ENCODE measurements at regions not wholly inside any gene's neighbourhood (a gene's known extent, or its start where the extent isn't known, plus 50 kb on each side); places are given as distances from the start of the nearest gene placed in this dataset.

DNA sequence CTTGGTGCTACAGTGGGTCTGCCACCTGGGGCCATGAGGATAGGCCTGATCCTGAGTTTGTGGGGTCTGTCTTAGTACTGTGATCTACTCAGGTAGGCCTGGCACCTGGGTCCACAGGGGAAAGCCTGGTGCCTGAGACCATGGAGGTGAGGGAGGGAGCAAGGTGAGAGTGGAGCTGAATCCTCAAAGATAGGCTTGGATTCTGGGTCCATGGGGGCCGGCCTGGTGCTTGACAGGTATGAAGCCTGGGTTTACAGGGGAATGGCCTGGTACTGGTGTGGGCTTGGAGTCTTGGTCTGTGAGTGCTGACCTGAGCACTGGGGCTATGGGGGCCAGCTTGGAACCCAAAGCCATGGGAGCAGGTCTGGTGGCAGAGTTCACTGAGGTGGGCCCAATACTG, 439.2 kb upstream of the SMARCA2 start:
- Histone ChIP-seq H4K20me1 (ENCODE audit: control insufficient read depth, extremely low read depth, insufficient read depth, low read length) (no peaks in the 10 kb centered on the region), H3K36me3 (ENCODE audit: control insufficient read depth in 2 of 2, extremely low read depth in 1 of 2, insufficient read depth in 2 of 2, low read length in 2 of 2) (no peaks in the 10 kb centered on the region), H3K9ac (ENCODE audit: control insufficient read depth, extremely low read depth, insufficient read depth, low read length) (no peak overlapping the region), H3K9me1 (ENCODE audit: control insufficient read depth, extremely low read depth, insufficient read depth, low read length) (no peaks in the 10 kb centered on the region), H3K79me2 (ENCODE audit: control insufficient read depth, insufficient read depth, low read length) (no peaks in the 10 kb centered on the region), H2AFZ (ENCODE audit: control insufficient read depth, low read length) (no peak overlapping the region), H3K4me3 (ENCODE audit: control insufficient read depth in 2 of 3, extremely low read depth in 1 of 3, insufficient read depth in 2 of 3, low read depth in 1 of 3, low read length in 3 of 3) (no peak overlapping the region), H3K4me1 (ENCODE audit: control insufficient read depth, extremely low read depth, insufficient read depth, low read length) (no peaks in the 10 kb centered on the region), H3K9me3 (ENCODE audit: control insufficient read depth, low read depth, low read length) (peaks cover 2% of the 10 kb centered on the region), H3K4me2 (ENCODE audit: control insufficient read depth, extremely low read depth, insufficient read depth, low read depth, low read length) (no peak overlapping the region), H3K27me3 (ENCODE audit: control insufficient read depth, extremely low read depth, insufficient read depth, low read length) (no peaks in the 10 kb centered on the region), H3K27ac (ENCODE audit: control insufficient read depth, insufficient read depth, low read length) (no peak overlapping the region)
- FAIRE-seq (no peak), DNase-seq (ENCODE audit: low read depth, low spot score) (no peak)
- TF ChIP-seq EZH2 (IDR thresholded peaks at IDR 0.05; ENCODE audit: low read length): no peak
- TF ChIP-seq, protein P1, sequence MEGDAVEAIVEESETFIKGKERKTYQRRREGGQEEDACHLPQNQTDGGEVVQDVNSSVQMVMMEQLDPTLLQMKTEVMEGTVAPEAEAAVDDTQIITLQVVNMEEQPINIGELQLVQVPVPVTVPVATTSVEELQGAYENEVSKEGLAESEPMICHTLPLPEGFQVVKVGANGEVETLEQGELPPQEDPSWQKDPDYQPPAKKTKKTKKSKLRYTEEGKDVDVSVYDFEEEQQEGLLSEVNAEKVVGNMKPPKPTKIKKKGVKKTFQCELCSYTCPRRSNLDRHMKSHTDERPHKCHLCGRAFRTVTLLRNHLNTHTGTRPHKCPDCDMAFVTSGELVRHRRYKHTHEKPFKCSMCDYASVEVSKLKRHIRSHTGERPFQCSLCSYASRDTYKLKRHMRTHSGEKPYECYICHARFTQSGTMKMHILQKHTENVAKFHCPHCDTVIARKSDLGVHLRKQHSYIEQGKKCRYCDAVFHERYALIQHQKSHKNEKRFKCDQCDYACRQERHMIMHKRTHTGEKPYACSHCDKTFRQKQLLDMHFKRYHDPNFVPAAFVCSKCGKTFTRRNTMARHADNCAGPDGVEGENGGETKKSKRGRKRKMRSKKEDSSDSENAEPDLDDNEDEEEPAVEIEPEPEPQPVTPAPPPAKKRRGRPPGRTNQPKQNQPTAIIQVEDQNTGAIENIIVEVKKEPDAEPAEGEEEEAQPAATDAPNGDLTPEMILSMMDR (optimal IDR thresholded peaks at IDR 0.05 in 1 of 3, IDR thresholded peaks at IDR 0.05 in 1 of 3, conservative IDR thresholded peaks at IDR 0.05 in 1 of 3; ENCODE audit: extremely low read depth in 1 of 3, insufficient read depth in 2 of 3, low read length in 3 of 3): no peak
- dilution Hi-C loops (cut with MboI; ENCODE audit: extremely low pct_ligation_motif_present, low sequenced_read_pairs): no loop called here

DNA sequence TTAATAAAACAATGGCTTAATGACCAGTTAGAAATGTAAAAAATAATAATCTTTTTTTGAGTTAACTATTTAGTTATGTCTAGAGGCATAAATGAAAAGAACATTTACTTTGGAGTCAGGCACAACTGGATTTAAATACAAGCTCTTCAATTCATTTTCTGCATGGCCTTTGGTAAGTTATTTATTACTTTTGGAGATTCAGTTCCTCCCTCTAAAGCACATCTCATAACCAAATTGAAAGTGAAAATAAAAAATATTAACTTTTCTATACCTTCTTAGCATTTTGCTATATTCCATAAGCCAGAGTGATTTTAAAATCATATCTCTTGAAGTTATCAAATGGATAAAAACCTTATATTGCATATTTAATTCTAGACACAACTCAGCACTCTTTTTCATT, 434.9 kb upstream of the SMARCA2 start:
- Histone ChIP-seq H3K9me3 (ENCODE audit: control insufficient read depth, low read depth, low read length) (peaks cover 2% of the 10 kb centered on the region), H3K27ac (ENCODE audit: control insufficient read depth, insufficient read depth, low read length) (no peak overlapping the region), H3K4me1 (ENCODE audit: control insufficient read depth, extremely low read depth, insufficient read depth, low read length) (no peaks in the 10 kb centered on the region), H3K27me3 (ENCODE audit: control insufficient read depth, extremely low read depth, insufficient read depth, low read length) (no peaks in the 10 kb centered on the region), H3K4me2 (ENCODE audit: control insufficient read depth, extremely low read depth, insufficient read depth, low read depth, low read length) (no peak overlapping the region), H4K20me1 (ENCODE audit: control insufficient read depth, extremely low read depth, insufficient read depth, low read length) (no peaks in the 10 kb centered on the region), H2AFZ (ENCODE audit: control insufficient read depth, low read length) (no peak overlapping the region), H3K4me3 (ENCODE audit: control insufficient read depth in 2 of 3, extremely low read depth in 1 of 3, insufficient read depth in 2 of 3, low read depth in 1 of 3, low read length in 3 of 3) (no peak overlapping the region), H3K9me1 (ENCODE audit: control insufficient read depth, extremely low read depth, insufficient read depth, low read length) (no peaks in the 10 kb centered on the region), H3K36me3 (ENCODE audit: control insufficient read depth in 2 of 2, extremely low read depth in 1 of 2, insufficient read depth in 2 of 2, low read length in 2 of 2) (no peaks in the 10 kb centered on the region), H3K79me2 (ENCODE audit: control insufficient read depth, insufficient read depth, low read length) (no peaks in the 10 kb centered on the region), H3K9ac (ENCODE audit: control insufficient read depth, extremely low read depth, insufficient read depth, low read length) (no peak overlapping the region)
- dilution Hi-C loops (cut with MboI; ENCODE audit: extremely low pct_ligation_motif_present, low sequenced_read_pairs): no loop called here
- DNase-seq (ENCODE audit: low read depth, low spot score) (no peak), FAIRE-seq (no peak)
- no peak for TF ChIP-seq EZH2 (IDR thresholded peaks at IDR 0.05; ENCODE audit: low read length)
- TF ChIP-seq, protein P1 (optimal IDR thresholded peaks at IDR 0.05 in 1 of 3, IDR thresholded peaks at IDR 0.05 in 1 of 3, conservative IDR thresholded peaks at IDR 0.05 in 1 of 3; ENCODE audit: extremely low read depth in 1 of 3, insufficient read depth in 2 of 3, low read length in 3 of 3): no peak
